Stimulated activated naive CD8-positive, alpha-beta T cell treated with anti-CD3 and anti-CD28 coated beads, Interleukin-15, Interleukin-2, amounts not matched to agents 100 U/mL and 50 U/mL, for 24 hours (primary cell): ENCODE measurements at regions not wholly inside any gene's neighbourhood (a gene's known extent, or its start where the extent isn't known, plus 50 kb on each side); places are given as distances from the start of the nearest gene placed in this dataset.
A peak's percentile ranks its signal among the peaks of the same experiment; 100 is the strongest.

Experiments
- ATAC-seq: fragments of 150-1000 bp; cut with Tn5 transposase; one replicate; pipeline ENCODE4 v1.10.0; 2021
- DNase-seq: peaks from one replicate; pipeline ENCODE4 v3.0.0; 2021

GRCh38 chr10:104576611-104577010, 64.5 kb upstream of the SORCS3 start:
- DNase-seq (no peak), ATAC-seq (no peak)

- ATAC-seq: no peak
Observed at GRCh38 chr10:104577163-104577562, 63.9 kb upstream of the SORCS3 start.

GRCh38 chr10:104577861-104578521, 63.1 kb upstream of the SORCS3 start:
- ATAC-seq (no peak), DNase-seq (no peak)

More at GRCh38 chr10:104577163-104577562, 63.9 kb upstream of the SORCS3 start:
- DNase-seq: no peak

GRCh38 chr10:104578671-104579070, 62.4 kb upstream of the SORCS3 start:
- DNase-seq: no peak

GRCh38 chr10:104579136-104579535, 62.0 kb upstream of the SORCS3 start:
- no peak for ATAC-seq
- DNase-seq: no peak

More at GRCh38 chr10:104578671-104579070, 62.4 kb upstream of the SORCS3 start:
- ATAC-seq: no peak

- ATAC-seq (no peak), DNase-seq (no peak)
Observed at GRCh38 chr10:104580321-104580720, 60.8 kb upstream of the SORCS3 start.

GRCh38 chr10:104580774-104581675, 60.1 kb upstream of the SORCS3 start:
- DNase-seq (peak; percentile 76), ATAC-seq (peak; percentile 55)

- no peak for DNase-seq
- ATAC-seq: no peak
Observed at GRCh38 chr10:104581884-104582601, 59.0 kb upstream of the SORCS3 start.

GRCh38 chr10:104582602-104582951, 58.5 kb upstream of the SORCS3 start:
- ATAC-seq (peak; percentile 41), DNase-seq (no peak)

GRCh38 chr10:104582966-104583365, 58.1 kb upstream of the SORCS3 start:
- DNase-seq (no peak), ATAC-seq (no peak)

GRCh38 chr10:104584541-104584940, 56.5 kb upstream of the SORCS3 start:
- DNase-seq (no peak), ATAC-seq (no peak)

GRCh38 chr10:104587751-104588150, 53.3 kb upstream of the SORCS3 start:
- ATAC-seq: no peak
- no peak for DNase-seq

GRCh38 chr10:104589431-104589830, 51.7 kb upstream of the SORCS3 start:
- ATAC-seq: no peak
- DNase-seq: no peak

- DNase-seq (no peak), ATAC-seq (no peak)
Observed at GRCh38 chr10:104589871-104590270, 51.2 kb upstream of the SORCS3 start.
